ENCODE measurements at regions not wholly inside any gene's neighbourhood (a gene's known extent, or its start where the extent isn't known, plus 50 kb on each side); places are given as distances from the start of the nearest gene placed in this dataset.

DNA sequence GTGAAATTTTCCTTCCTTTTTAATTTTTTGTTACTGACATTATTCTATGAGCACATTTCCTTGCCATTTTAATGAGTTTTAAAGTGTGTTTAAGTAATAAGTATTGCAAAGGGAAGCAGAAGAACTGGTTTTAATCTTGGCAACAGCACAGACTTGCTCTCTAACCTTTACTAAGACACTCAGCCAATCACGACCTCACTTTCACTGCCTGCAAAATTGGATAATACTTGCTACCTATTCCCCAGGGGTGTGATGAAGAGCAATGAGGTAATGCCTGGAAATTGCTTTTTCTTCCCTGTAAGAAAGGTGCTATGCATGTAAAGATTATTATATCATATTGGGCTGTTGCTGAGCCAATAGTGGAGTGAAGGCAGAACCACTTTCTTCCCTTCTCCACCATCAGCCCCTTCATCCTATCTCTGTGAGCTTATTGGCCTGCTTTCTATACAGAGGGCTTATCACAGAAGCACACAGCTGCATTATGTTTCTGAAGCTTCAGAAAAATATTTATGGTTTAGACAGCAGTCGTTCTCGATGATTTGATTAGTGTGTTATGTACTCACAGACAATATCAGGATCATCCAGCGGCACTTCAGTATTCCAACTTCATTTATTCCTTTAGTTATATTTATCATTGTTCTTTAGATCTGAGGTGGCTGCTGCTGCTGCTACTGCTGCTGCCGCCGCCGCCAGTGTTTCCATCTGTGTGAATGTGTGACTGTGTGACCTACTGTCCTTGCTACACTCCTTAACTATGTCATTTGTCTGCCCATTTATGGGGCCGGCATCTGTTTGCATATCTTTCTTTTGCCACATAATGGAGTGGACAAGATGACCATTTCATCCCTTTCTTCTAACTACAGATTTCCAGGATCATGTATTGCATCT lies 255.1 kb downstream of the C4orf33 start:
- ATAC-seq: peak in 3 of 4 donors; percentile 54 to 74 (median 67)
- H3K36me3 ChIP-seq: no peaks in the 10 kb centered on the region
- intact Hi-C loops (cut with DNase I): loop anchor here in 1 of 3 donors (10.0 kb wide), 1 partner anchor 294 kb away; no protein-coding TSS in a partner anchor
- no peaks in the 10 kb centered on the region for H3K27me3 ChIP-seq
- 58 to 69% methylated on average over 8 of the region's 8 CpGs for WGBS, 2 donors
- H3K9me3 ChIP-seq: no peaks in the 10 kb centered on the region
- H3K27ac ChIP-seq: no peak overlapping the region
- no peak overlapping the region for H3K4me3 ChIP-seq
- H3K4me1 ChIP-seq: no peaks in the 10 kb centered on the region
- TF ChIP-seq CTCF (IDR thresholded peaks at IDR 0.05): no peak
- DNase-seq: no peak
- FAIRE-seq: no peak

- TF ChIP-seq CTCF (IDR thresholded peaks at IDR 0.05): no peak
- FAIRE-seq: no peak
Measured at GRCh38 chr4:129352480-129352879, 256.5 kb downstream of the C4orf33 start.

GRCh38 chr4:129353490-129353889 lies 257.5 kb downstream of the C4orf33 start:
- no peak for TF ChIP-seq CTCF (IDR thresholded peaks at IDR 0.05)
- ATAC-seq (no peak), FAIRE-seq (no peak), DNase-seq (no peak)
- Histone ChIP-seq H3K4me1 (no peaks in the 10 kb centered on the region), H3K9me3 (no peaks in the 10 kb centered on the region), H3K27me3 (no peaks in the 10 kb centered on the region), H3K27ac (no peak overlapping the region), H3K36me3 (no peaks in the 10 kb centered on the region), H3K4me3 (no peak overlapping the region)
- WGBS, 2 donors: 22 to 24% methylated on average over 1 of the region's 1 CpG
- intact Hi-C loops (cut with DNase I): loop anchor here in 1 of 3 donors (10.0 kb wide), 1 partner anchor 291 kb away; no protein-coding TSS in a partner anchor

More at GRCh38 chr4:129352480-129352879, 256.5 kb downstream of the C4orf33 start:
- intact Hi-C loops (cut with DNase I): loop anchor here in 1 of 3 donors (10.0 kb wide), 1 partner anchor 292 kb away; no protein-coding TSS in a partner anchor
- Histone ChIP-seq H3K27ac (no peak overlapping the region), H3K27me3 (no peaks in the 10 kb centered on the region), H3K4me1 (no peaks in the 10 kb centered on the region), H3K9me3 (no peaks in the 10 kb centered on the region), H3K4me3 (no peak overlapping the region), H3K36me3 (no peaks in the 10 kb centered on the region)
- DNase-seq: no peak
- 64 to 76% methylated on average over 4 of the region's 4 CpGs for WGBS, 2 donors
- no peak for ATAC-seq

- ATAC-seq: peak in 1 of 4 donors; percentile 14
- Histone ChIP-seq H3K27me3 (no peaks in the 10 kb centered on the region), H3K4me3 (no peak overlapping the region), H3K9me3 (no peaks in the 10 kb centered on the region), H3K4me1 (no peaks in the 10 kb centered on the region), H3K27ac (no peak overlapping the region), H3K36me3 (no peaks in the 10 kb centered on the region)
- no peak for DNase-seq
- WGBS, 2 donors: 64 to 75% methylated on average over 3 of the region's 3 CpGs
- intact Hi-C loops (cut with DNase I): loop anchor here in 1 of 3 donors (10.0 kb wide), 1 partner anchor 290 kb away; no protein-coding TSS in a partner anchor
- FAIRE-seq: no peak
- TF ChIP-seq CTCF (IDR thresholded peaks at IDR 0.05): no peak
Measured at GRCh38 chr4:129355031-129355430, 259.1 kb downstream of the C4orf33 start.

DNA sequence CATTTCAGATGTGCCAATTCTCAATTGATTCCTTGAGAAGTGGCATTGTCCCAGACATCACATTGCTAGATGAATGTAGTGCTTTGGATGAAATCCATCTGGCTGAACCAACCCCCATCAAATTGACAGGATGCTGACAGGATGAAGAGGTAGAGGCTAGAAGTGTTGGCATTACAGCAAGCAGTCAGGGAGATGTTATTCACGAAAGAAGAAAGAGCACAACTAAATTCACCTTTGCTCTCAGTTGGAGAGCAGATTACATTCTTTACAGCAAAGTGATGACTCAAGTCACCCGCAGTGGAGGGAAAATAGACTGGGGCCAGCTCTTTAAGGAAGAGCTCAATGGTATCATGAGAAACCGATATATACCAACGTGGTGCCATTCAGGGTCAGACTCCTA lies 259.6 kb downstream of the C4orf33 start:
- FAIRE-seq: no peak
- TF ChIP-seq CTCF (IDR thresholded peaks at IDR 0.05): no peak
- Histone ChIP-seq H3K9me3 (no peaks in the 10 kb centered on the region), H3K27me3 (no peaks in the 10 kb centered on the region), H3K4me3 (no peak overlapping the region), H3K36me3 (no peaks in the 10 kb centered on the region), H3K27ac (no peak overlapping the region), H3K4me1 (no peaks in the 10 kb centered on the region)
- WGBS, 2 donors: 54 to 62% methylated on average over 4 of the region's 4 CpGs
- peak in 1 of 4 donors; percentile 18 for ATAC-seq
- no peak for DNase-seq
- intact Hi-C loops (cut with DNase I): loop anchor here in 1 of 3 donors (10.0 kb wide), 1 partner anchor 289 kb away; no protein-coding TSS in a partner anchor

Data from pancreas (tissue), 10 donors.